ENCODE measurements at regions not wholly inside any gene's neighbourhood (a gene's known extent, or its start where the extent isn't known, plus 50 kb on each side); places are given as distances from the start of the nearest gene placed in this dataset.

- intact Hi-C loops (cut with DNase I) = no loop called here
- Histone ChIP-seq H3K27me3 (no peaks in the 10 kb centered on the region), H3K4me3 (no peak overlapping the region), H3K9me3 (no peaks in the 10 kb centered on the region), H3K36me3 (no peaks in the 10 kb centered on the region), H3K27ac (no peak overlapping the region), H3K4me1 (no peaks in the 10 kb centered on the region)
- no peak for TF ChIP-seq POLR2A (IDR thresholded peaks at IDR 0.05)
- no peak for TF ChIP-seq CTCF (IDR thresholded peaks at IDR 0.05)
- no peak for TF ChIP-seq POLR2AphosphoS5 (IDR thresholded peaks at IDR 0.05)
- no peak for TF ChIP-seq EP300 (IDR thresholded peaks at IDR 0.05)
- DNase-seq = no peak
- WGBS, 2 donors = 70 to 89% methylated on average over 1 of the region's 1 CpG
Observed at GRCh38 chr4:162522724-162523123, 358.9 kb upstream of the FSTL5 start.

DNA sequence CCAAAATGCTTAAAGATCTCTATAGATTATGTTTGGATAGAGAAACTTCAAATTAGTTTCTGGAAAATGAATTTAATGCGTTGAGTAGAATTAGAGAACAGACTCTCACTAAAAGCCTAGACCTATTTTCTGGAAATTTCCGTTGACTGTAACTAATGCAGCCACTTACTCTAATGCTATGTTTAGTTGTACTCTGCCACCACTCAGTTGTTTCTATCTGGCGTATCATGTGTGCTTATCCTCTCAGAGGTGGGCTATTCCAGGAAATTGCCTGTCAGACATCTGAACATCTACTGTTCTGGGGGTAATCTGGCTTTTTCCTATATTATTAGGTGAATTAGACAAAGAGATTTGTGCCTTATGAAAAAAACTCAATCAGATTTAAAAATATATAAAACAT is 347.1 kb upstream of the FSTL5 start:
- no peaks in the 10 kb centered on the region for H3K27me3 ChIP-seq
- no peak overlapping the region for H3K4me3 ChIP-seq
- intact Hi-C loops (cut with DNase I) = no loop called here
- TF ChIP-seq EP300 (IDR thresholded peaks at IDR 0.05) (no peak), POLR2A (IDR thresholded peaks at IDR 0.05) (no peak), CTCF (IDR thresholded peaks at IDR 0.05) (no peak), POLR2AphosphoS5 (IDR thresholded peaks at IDR 0.05) (no peak)
- 86 to 92% methylated on average over 3 of the region's 3 CpGs for WGBS, 2 donors
- H3K27ac ChIP-seq = no peak overlapping the region
- H3K36me3 ChIP-seq = no peaks in the 10 kb centered on the region
- no peaks in the 10 kb centered on the region for H3K9me3 ChIP-seq
- H3K4me1 ChIP-seq = no peaks in the 10 kb centered on the region
- DNase-seq = no peak

GRCh38 chr4:162510115-162510514 is 346.3 kb upstream of the FSTL5 start:
- Histone ChIP-seq H3K4me1 (no peaks in the 10 kb centered on the region), H3K27me3 (no peaks in the 10 kb centered on the region), H3K27ac (no peak overlapping the region), H3K4me3 (no peak overlapping the region), H3K36me3 (no peaks in the 10 kb centered on the region), H3K9me3 (no peaks in the 10 kb centered on the region)
- no peak for DNase-seq
- no peak for TF ChIP-seq CTCF (IDR thresholded peaks at IDR 0.05)
- TF ChIP-seq EP300 (IDR thresholded peaks at IDR 0.05) = no peak
- no peak for TF ChIP-seq POLR2AphosphoS5 (IDR thresholded peaks at IDR 0.05)
- no peak for TF ChIP-seq POLR2A (IDR thresholded peaks at IDR 0.05)
- intact Hi-C loops (cut with DNase I) = no loop called here
- WGBS, 2 donors = 89 to 90% methylated on average over 4 of the region's 4 CpGs

GRCh38 chr4:162509333-162509732 is 345.5 kb upstream of the FSTL5 start:
- no peaks in the 10 kb centered on the region for H3K9me3 ChIP-seq
- intact Hi-C loops (cut with DNase I) = no loop called here
- H3K4me1 ChIP-seq = no peaks in the 10 kb centered on the region
- TF ChIP-seq CTCF (IDR thresholded peaks at IDR 0.05) (no peak), POLR2A (IDR thresholded peaks at IDR 0.05) (no peak), EP300 (IDR thresholded peaks at IDR 0.05) (no peak), POLR2AphosphoS5 (IDR thresholded peaks at IDR 0.05) (no peak)
- no peak for DNase-seq
- no peak overlapping the region for H3K27ac ChIP-seq
- 94 to 99% methylated on average over 1 of the region's 1 CpG for WGBS, 2 donors
- no peak overlapping the region for H3K4me3 ChIP-seq
- H3K27me3 ChIP-seq = no peaks in the 10 kb centered on the region
- H3K36me3 ChIP-seq = no peaks in the 10 kb centered on the region

- TF ChIP-seq CTCF (IDR thresholded peaks at IDR 0.05) (no peak), POLR2A (IDR thresholded peaks at IDR 0.05) (no peak), EP300 (IDR thresholded peaks at IDR 0.05) (no peak), POLR2AphosphoS5 (IDR thresholded peaks at IDR 0.05) (no peak)
- H3K27ac ChIP-seq = no peak overlapping the region
- no peak overlapping the region for H3K4me3 ChIP-seq
- DNase-seq = no peak
- H3K27me3 ChIP-seq = no peaks in the 10 kb centered on the region
- intact Hi-C loops (cut with DNase I) = no loop called here
- H3K9me3 ChIP-seq = no peaks in the 10 kb centered on the region
- H3K36me3 ChIP-seq = no peaks in the 10 kb centered on the region
- H3K4me1 ChIP-seq = no peaks in the 10 kb centered on the region
- 87 to 96% methylated on average over 2 of the region's 2 CpGs for WGBS, 2 donors
Observed at GRCh38 chr4:162506253-162506652, 342.5 kb upstream of the FSTL5 start.
